Kidney (tissue), 13 donors: ENCODE measurements at regions not wholly inside any gene's neighbourhood (a gene's known extent, or its start where the extent isn't known, plus 50 kb on each side); places are given as distances from the start of the nearest gene placed in this dataset.

ENCODE experiments used
- DNase-seq, 5 donors: peaks; one replicate each; pipeline ENCODE4 v3.0.0-alpha.2; 2013 to 2020
- FAIRE-seq: peaks from 2 replicates; lab custom pipeline; 2012; peaks lifted over from hg19 to GRCh38; lab: Jason Lieb, UNC
- H3K27ac ChIP-seq, 2 donors: one replicate each; pipeline ENCODE4 v1.7.0; 2013; ENCODE audit warnings: low read depth in 2 of 2, low read length in 2 of 2, inconsistent platforms in 1 of 2
- H3K27me3 ChIP-seq: one replicate; pipeline ENCODE4 v1.7.1; 2013; ENCODE audit warnings: low read length, inconsistent platforms; ENCODE audit not compliant: control insufficient read depth, insufficient read depth
- H3K36me3 ChIP-seq, 3 donors: one replicate each; pipeline versions ENCODE4 v1.7.0 to v1.7.1; 2013; ENCODE audit warnings: low read length in 3 of 3, control low read depth in 1 of 3, inconsistent platforms in 1 of 3; ENCODE audit not compliant: insufficient read depth in 3 of 3, control insufficient read depth in 2 of 3
- H3K4me1 ChIP-seq, 3 donors: one replicate each; pipeline versions ENCODE4 v1.7.0 to v1.7.1; 2013; ENCODE audit warnings: low read length in 3 of 3, inconsistent platforms in 1 of 3, low read depth in 1 of 3; ENCODE audit not compliant: control insufficient read depth in 2 of 3, insufficient read depth in 2 of 3
- H3K4me3 ChIP-seq, 3 donors: one replicate each; pipeline versions ENCODE4 v1.7.0 to v1.8.1; 2013; ENCODE audit warnings: low read length in 3 of 3, control low read depth in 1 of 3, inconsistent platforms in 1 of 3
- H3K9ac ChIP-seq, 3 donors: one replicate each; pipeline versions ENCODE4 v1.7.0 to v1.7.1; 2013; ENCODE audit warnings: low read length in 3 of 3, control low read depth in 1 of 3, inconsistent platforms in 1 of 3
- H3K9me3 ChIP-seq, 3 donors: one replicate each; pipeline versions ENCODE4 v1.7.0 to v1.7.1; 2013; ENCODE audit warnings: low read length in 3 of 3, control low read depth in 1 of 3, inconsistent platforms in 1 of 3; ENCODE audit not compliant: control insufficient read depth in 2 of 3, insufficient read depth in 1 of 3
- intact Hi-C: fragments of 100-400 bp; cut with DNase I; formaldehyde crosslinking; loops from one replicate; pipeline ENCODE4 v1.11.1; 2022
- TF ChIP-seq, protein P1 (sequence below): IDR thresholded peaks from 3 replicates; pipeline ENCODE4 v1.5.1; 2012; ENCODE audit warnings: mild to moderate bottlenecking, moderate library complexity, borderline replicate concordance; ENCODE audit not compliant: insufficient read depth; ENCODE audit errors: extremely low read depth
- donor health status: control.
- donor health status: control.
- donor health status: control.
- donor health status: control.
- donor health status: control.
- donor health status: DM: yes; HTN: yes; CAD: no.
- donor health status: Normal renal cell carcinoma (clear cell type).

DNA sequence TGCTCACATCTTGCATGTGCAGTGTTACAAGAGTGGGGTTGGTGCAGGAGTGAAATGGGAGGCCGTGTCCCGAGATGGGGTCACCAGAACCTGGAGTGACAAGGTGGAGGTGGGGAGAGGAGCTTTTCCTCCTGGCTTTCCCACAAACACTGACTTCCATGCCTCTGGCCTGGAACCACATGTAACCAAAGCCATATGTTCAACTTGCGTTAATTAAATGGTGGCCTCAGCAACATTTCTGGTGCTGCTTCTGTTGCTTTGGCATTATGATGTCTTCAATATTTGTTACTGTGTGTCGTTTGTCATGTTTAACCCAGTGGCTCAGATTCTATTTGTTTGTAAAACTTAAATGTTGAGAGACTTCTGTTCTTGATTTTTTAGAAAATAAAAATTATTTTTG is 110.2 kb downstream of the VCPKMT start:
- FAIRE-seq (no peak), DNase-seq (no peak)
- Histone ChIP-seq H3K4me3 (no peak overlapping the region), H3K27ac (no peak overlapping the region), H3K27me3 (no peaks in the 10 kb centered on the region), H3K9me3 (no peaks in the 10 kb centered on the region), H3K36me3 (no peaks in the 10 kb centered on the region), H3K9ac (no peak overlapping the region), H3K4me1 (peaks cover 0 to 15% (median 14%) of the 10 kb centered on the region in 3 donors)
- intact Hi-C loops = no loop called here
- TF ChIP-seq, protein P1, sequence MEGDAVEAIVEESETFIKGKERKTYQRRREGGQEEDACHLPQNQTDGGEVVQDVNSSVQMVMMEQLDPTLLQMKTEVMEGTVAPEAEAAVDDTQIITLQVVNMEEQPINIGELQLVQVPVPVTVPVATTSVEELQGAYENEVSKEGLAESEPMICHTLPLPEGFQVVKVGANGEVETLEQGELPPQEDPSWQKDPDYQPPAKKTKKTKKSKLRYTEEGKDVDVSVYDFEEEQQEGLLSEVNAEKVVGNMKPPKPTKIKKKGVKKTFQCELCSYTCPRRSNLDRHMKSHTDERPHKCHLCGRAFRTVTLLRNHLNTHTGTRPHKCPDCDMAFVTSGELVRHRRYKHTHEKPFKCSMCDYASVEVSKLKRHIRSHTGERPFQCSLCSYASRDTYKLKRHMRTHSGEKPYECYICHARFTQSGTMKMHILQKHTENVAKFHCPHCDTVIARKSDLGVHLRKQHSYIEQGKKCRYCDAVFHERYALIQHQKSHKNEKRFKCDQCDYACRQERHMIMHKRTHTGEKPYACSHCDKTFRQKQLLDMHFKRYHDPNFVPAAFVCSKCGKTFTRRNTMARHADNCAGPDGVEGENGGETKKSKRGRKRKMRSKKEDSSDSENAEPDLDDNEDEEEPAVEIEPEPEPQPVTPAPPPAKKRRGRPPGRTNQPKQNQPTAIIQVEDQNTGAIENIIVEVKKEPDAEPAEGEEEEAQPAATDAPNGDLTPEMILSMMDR = no peak

DNA sequence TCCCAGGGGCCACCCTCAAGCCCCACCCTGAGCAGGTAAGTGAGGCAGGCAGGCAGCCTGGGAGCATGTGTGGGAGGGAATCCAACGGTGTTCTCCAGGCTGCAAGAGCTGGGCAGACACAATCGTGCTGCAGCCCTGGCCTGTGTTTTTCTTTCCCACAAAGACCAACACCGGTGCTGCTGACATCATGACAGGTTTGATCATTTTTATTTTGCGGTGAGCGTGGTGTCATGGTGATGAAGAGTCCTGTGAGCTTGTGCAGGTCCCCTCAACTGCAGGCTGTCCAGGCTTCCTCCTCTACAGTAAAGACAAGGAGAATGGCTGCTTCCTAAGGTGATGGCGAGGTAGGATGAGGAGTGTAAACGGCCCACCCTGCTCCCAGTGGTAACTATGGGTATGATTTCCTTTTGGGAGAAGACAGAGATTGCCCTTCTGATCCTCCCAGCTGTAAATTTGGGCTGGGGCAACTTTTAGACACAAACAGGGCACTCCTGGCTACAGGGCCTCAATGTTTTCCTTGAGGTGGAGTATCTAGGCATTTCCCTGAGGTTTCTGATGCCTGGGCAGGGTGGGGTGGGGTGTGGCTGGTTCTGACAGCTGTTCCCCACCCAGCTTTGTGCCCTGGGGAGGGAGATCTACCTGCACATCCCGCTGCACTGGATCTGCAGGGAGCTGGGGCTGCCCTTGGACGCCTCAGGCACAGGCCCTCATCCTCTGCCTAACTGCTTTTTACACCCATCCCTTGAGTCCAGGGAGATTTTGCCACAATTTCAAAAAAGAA is 109.1 kb downstream of the VCPKMT start:
- no peak for FAIRE-seq
- H3K27me3 ChIP-seq = no peaks in the 10 kb centered on the region
- H3K27ac ChIP-seq = no peak overlapping the region
- no peak overlapping the region for H3K9ac ChIP-seq
- no peak for DNase-seq
- TF ChIP-seq, protein P1 = no peak
- no peaks in the 10 kb centered on the region for H3K36me3 ChIP-seq
- H3K4me3 ChIP-seq = no peak overlapping the region
- intact Hi-C loops = no loop called here
- H3K4me1 ChIP-seq = peaks cover 0 to 8% (median 7%) of the 10 kb centered on the region in 3 donors
- no peaks in the 10 kb centered on the region for H3K9me3 ChIP-seq

DNA sequence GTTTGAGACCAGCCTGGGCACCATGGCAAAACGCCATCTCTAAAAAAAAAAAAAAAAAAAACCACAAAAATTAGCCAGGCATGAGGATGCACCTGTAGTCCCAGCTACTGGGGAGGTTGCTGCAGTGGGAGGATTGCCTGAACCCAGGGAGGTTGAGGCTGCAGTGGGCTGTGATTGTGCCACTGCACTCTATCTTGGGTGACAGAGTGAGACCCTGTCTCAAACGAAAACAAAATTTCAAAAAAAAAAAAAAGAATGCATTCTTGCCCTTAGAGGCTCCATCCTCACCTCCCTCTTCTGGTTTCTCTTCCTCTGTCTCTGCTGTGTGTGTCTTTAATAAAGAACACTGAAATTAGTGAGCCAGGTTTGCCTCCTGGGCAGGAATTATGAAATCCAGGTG is 107.8 kb downstream of the VCPKMT start:
- Histone ChIP-seq H3K27ac (no peak overlapping the region), H3K27me3 (no peaks in the 10 kb centered on the region), H3K4me1 (no peaks in the 10 kb centered on the region), H3K9me3 (no peaks in the 10 kb centered on the region), H3K9ac (no peak overlapping the region), H3K4me3 (no peak overlapping the region), H3K36me3 (no peaks in the 10 kb centered on the region)
- DNase-seq = no peak
- no peak for FAIRE-seq
- intact Hi-C loops = no loop called here
- TF ChIP-seq, protein P1 = no peak
